ENCODE measurements at regions not wholly inside any gene's neighbourhood (a gene's known extent, or its start where the extent isn't known, plus 50 kb on each side); places are given as distances from the start of the nearest gene placed in this dataset.

DNA sequence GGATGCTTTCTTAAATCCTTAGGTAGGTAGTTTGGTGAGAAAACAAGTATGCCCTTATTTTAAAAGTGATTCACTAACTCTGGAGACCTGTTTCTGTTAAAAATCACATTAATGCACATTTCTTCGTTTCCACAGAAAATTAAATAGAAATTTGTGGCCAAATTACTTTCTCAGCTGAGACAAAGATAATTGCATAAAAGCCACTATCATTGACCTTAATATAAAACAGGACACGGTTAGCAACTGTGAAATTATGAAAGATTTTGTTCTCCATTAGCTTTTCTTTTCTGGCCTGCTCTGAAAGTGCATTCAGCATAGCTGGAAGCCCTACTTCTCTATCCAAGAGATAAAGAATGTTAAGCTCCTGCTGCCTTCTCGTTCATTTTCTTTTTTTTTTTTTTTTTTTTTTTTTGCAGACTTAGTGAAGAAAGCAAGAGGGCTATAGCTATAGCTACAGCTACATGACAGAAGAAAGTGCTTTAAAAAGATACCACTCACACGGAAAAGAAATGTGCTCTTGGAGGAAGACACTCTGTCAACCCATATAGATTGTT, 576.9 kb downstream of the OTOL1 start:
- TF ChIP-seq, protein P1, sequence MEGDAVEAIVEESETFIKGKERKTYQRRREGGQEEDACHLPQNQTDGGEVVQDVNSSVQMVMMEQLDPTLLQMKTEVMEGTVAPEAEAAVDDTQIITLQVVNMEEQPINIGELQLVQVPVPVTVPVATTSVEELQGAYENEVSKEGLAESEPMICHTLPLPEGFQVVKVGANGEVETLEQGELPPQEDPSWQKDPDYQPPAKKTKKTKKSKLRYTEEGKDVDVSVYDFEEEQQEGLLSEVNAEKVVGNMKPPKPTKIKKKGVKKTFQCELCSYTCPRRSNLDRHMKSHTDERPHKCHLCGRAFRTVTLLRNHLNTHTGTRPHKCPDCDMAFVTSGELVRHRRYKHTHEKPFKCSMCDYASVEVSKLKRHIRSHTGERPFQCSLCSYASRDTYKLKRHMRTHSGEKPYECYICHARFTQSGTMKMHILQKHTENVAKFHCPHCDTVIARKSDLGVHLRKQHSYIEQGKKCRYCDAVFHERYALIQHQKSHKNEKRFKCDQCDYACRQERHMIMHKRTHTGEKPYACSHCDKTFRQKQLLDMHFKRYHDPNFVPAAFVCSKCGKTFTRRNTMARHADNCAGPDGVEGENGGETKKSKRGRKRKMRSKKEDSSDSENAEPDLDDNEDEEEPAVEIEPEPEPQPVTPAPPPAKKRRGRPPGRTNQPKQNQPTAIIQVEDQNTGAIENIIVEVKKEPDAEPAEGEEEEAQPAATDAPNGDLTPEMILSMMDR (IDR thresholded peaks at IDR 0.05), result no peak
- TF ChIP-seq POLR2A (IDR thresholded peaks at IDR 0.05), result no peak
- no peak for TF ChIP-seq POLR2AphosphoS5 (IDR thresholded peaks at IDR 0.05)

All from gastroesophageal sphincter (tissue), 3 donors.